Activated CD8-positive, alpha-beta memory T cell treated with anti-CD3 and anti-CD28 coated beads, Interleukin-2, amount 10 ng/mL, durations not matched to agents 7 days and 5 days (primary cell): ENCODE measurements at regions not wholly inside any gene's neighbourhood (a gene's known extent, or its start where the extent isn't known, plus 50 kb on each side); places are given as distances from the start of the nearest gene placed in this dataset.
"Not testable (repeated sequence)": the region's sequence is repeated elsewhere in the genome, so short reads cannot be mapped to it uniquely, and the experiment has no call there.

Source experiments
- ATAC-seq: fragments of 150-1000 bp; cut with Tn5 transposase; one replicate; pipeline ENCODE4 v1.10.0; 2021; ENCODE audit warnings: moderate library complexity
- CTCF ChIA-PET: fragments of 350-600 bp; sonication (Branson Sonifier 250); formaldehyde crosslinking; loops from one replicate; lab custom pipeline; 2021; ENCODE audit warnings: antibody characterized with exemption; lab: Charles Lee
- DNase-seq: peaks from one replicate; pipeline ENCODE4 v3.0.0-alpha.2; 2020
- H3K27ac Mint-ChIP-seq: one replicate; pipeline ENCODE4 v1.8.0; 2021; ENCODE audit warnings: mild to moderate bottlenecking, mixed read lengths
- H3K27me3 Mint-ChIP-seq: one replicate; pipeline ENCODE4 v1.8.0; 2021; ENCODE audit warnings: mixed read lengths
- H3K36me3 Mint-ChIP-seq: one replicate; pipeline ENCODE4 v1.8.0; 2021; ENCODE audit warnings: mild to moderate bottlenecking, mixed read lengths
- H3K4me1 Mint-ChIP-seq: one replicate; pipeline ENCODE4 v1.8.0; 2021; ENCODE audit warnings: mixed read lengths
- H3K4me3 Mint-ChIP-seq: one replicate; pipeline ENCODE4 v1.8.0; 2021; ENCODE audit warnings: mild to moderate bottlenecking, moderate library complexity, mixed read lengths
- H3K9me3 Mint-ChIP-seq: one replicate; pipeline ENCODE4 v1.8.0; 2022; ENCODE audit warnings: low read depth, mixed read lengths

GRCh38 chr15:94855409-94856266, 624.3 kb downstream of the MCTP2 start:
- no peaks in the 10 kb centered on the region for H3K4me1 Mint-ChIP-seq
- ATAC-seq (no peak), DNase-seq (no peak)
- H3K9me3 Mint-ChIP-seq = peaks cover 2% of the 10 kb centered on the region
- CTCF ChIA-PET = no interaction called here
- H3K27me3 Mint-ChIP-seq = no peaks in the 10 kb centered on the region
- H3K4me3 Mint-ChIP-seq = no peak overlapping the region
- H3K36me3 Mint-ChIP-seq = no peaks in the 10 kb centered on the region
- H3K27ac Mint-ChIP-seq = no peak overlapping the region

GRCh38 chr15:94856267-94856854, 625.0 kb downstream of the MCTP2 start:
- DNase-seq (no peak), ATAC-seq (no peak)
- CTCF ChIA-PET = no interaction called here
- Mint-ChIP-seq H3K27me3 (no peaks in the 10 kb centered on the region), H3K9me3 (peaks cover 2% of the 10 kb centered on the region), H3K36me3 (no peaks in the 10 kb centered on the region), H3K4me1 (no peaks in the 10 kb centered on the region), H3K27ac (no peak overlapping the region), H3K4me3 (no peak overlapping the region)

- H3K4me1 Mint-ChIP-seq = no peaks in the 10 kb centered on the region
- DNase-seq (no peak), ATAC-seq (no peak)
- CTCF ChIA-PET = no interaction called here
- H3K27me3 Mint-ChIP-seq = no peaks in the 10 kb centered on the region
- peaks cover 2% of the 10 kb centered on the region for H3K9me3 Mint-ChIP-seq
- H3K27ac Mint-ChIP-seq = no peak overlapping the region
- no peaks in the 10 kb centered on the region for H3K36me3 Mint-ChIP-seq
- H3K4me3 Mint-ChIP-seq = no peak overlapping the region
Measured at GRCh38 chr15:94857466-94857865, 626.1 kb downstream of the MCTP2 start.

DNA sequence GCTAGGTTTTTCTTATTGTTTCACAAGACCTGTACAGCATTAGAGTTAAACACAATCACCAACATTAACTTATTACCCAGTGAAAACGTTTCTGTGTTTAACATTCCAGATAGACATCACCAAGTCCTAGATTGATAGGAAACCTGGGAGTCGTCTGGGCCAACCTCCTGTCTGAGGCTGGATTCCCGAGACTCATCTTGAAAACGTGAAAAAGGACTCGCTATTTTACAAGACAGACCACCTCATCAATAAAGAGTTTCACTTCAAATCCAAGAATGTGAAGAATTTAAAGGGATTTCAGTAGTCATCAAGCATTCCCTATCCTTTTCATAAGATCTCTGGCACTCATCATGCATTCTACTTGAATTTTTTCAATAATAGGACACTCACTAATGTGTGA, 626.6 kb downstream of the MCTP2 start:
- Mint-ChIP-seq H3K4me3 (no peak overlapping the region), H3K9me3 (peaks cover 2% of the 10 kb centered on the region), H3K27ac (no peak overlapping the region), H3K4me1 (no peaks in the 10 kb centered on the region), H3K27me3 (no peaks in the 10 kb centered on the region), H3K36me3 (no peaks in the 10 kb centered on the region)
- no peak for DNase-seq
- CTCF ChIA-PET = no interaction called here
- ATAC-seq = no peak

- no peaks in the 10 kb centered on the region for H3K4me1 Mint-ChIP-seq
- CTCF ChIA-PET = no interaction called here
- no peak overlapping the region for H3K4me3 Mint-ChIP-seq
- ATAC-seq (no peak), DNase-seq (no peak)
- H3K36me3 Mint-ChIP-seq = no peaks in the 10 kb centered on the region
- no peak overlapping the region for H3K27ac Mint-ChIP-seq
- H3K27me3 Mint-ChIP-seq = no peaks in the 10 kb centered on the region
- peaks cover 2% of the 10 kb centered on the region for H3K9me3 Mint-ChIP-seq
Measured at GRCh38 chr15:94858449-94858848, 627.1 kb downstream of the MCTP2 start.

DNA sequence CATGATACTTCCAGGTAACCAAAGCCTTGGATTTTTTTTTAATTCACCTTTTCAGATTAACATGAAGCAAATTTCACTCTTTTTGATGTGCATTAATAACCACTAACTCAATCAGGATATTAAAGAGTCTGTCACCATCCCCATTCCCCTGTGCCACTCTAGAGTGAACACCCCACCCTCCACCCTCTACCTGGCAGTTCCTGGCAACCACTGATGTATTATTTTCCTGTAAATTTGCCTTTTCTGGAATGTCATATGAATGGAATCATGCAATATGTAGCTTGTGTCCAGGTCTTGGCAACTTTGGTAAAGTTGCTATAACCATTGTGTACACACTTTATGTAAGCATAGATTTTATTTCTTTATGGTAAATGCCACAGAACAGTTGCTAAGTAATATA, 627.6 kb downstream of the MCTP2 start:
- H3K27ac Mint-ChIP-seq = no peak overlapping the region
- no peak for DNase-seq
- CTCF ChIA-PET = no interaction called here
- H3K36me3 Mint-ChIP-seq = no peaks in the 10 kb centered on the region
- ATAC-seq = no peak
- peaks cover 2% of the 10 kb centered on the region for H3K9me3 Mint-ChIP-seq
- H3K4me3 Mint-ChIP-seq = no peak overlapping the region
- H3K27me3 Mint-ChIP-seq = no peaks in the 10 kb centered on the region
- no peaks in the 10 kb centered on the region for H3K4me1 Mint-ChIP-seq

GRCh38 chr15:94864600-94864999, 633.2 kb downstream of the MCTP2 start:
- DNase-seq (no peak), ATAC-seq (no peak)
- Mint-ChIP-seq H3K27me3 (no peaks in the 10 kb centered on the region), H3K36me3 (no peaks in the 10 kb centered on the region), H3K4me3 (no peak overlapping the region), H3K9me3 (no peaks in the 10 kb centered on the region), H3K4me1 (no peaks in the 10 kb centered on the region), H3K27ac (no peak overlapping the region)
- CTCF ChIA-PET = no interaction called here

- CTCF ChIA-PET = not testable (repeated sequence)
Measured at GRCh38 chr15:94868265-94868664, 636.9 kb downstream of the MCTP2 start.

DNA sequence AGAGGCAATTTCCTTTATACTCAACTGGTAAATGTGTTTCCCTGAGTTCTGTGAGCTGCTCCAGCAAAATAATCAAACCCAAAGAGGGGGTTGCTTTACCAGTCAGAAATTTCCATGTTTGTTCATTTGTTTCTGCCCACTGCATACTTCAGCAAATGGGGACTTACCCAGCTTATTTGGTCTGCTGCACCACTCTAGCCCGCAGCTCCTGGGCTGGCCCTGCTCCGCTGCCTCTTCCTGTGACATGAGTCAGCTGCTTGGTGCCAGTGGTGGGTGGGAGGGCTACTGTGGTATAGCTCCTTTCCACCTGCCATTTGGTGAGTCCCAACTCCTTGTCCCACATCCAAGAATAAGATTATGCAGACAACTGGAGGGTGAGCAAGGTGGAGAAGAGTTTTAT, 644.2 kb downstream of the MCTP2 start:
- H3K9me3 Mint-ChIP-seq = peaks cover 3% of the 10 kb centered on the region
- H3K4me1 Mint-ChIP-seq = no peaks in the 10 kb centered on the region
- no peaks in the 10 kb centered on the region for H3K36me3 Mint-ChIP-seq
- no peak overlapping the region for H3K4me3 Mint-ChIP-seq
- CTCF ChIA-PET = no interaction called here
- DNase-seq (no peak), ATAC-seq (no peak)
- no peaks in the 10 kb centered on the region for H3K27me3 Mint-ChIP-seq
- no peak overlapping the region for H3K27ac Mint-ChIP-seq

More at GRCh38 chr15:94868265-94868664, 636.9 kb downstream of the MCTP2 start:
- H3K36me3 Mint-ChIP-seq, DNase-seq, H3K4me3 Mint-ChIP-seq, H3K27ac Mint-ChIP-seq, H3K4me1 Mint-ChIP-seq, ATAC-seq, H3K9me3 Mint-ChIP-seq, H3K27me3 Mint-ChIP-seq: not testable (repeated sequence)

- H3K4me3 Mint-ChIP-seq = no peak overlapping the region
- H3K9me3 Mint-ChIP-seq = peaks cover 3% of the 10 kb centered on the region
- H3K4me1 Mint-ChIP-seq = no peaks in the 10 kb centered on the region
- H3K27ac Mint-ChIP-seq = no peak overlapping the region
- no peak for DNase-seq
- no peaks in the 10 kb centered on the region for H3K36me3 Mint-ChIP-seq
- CTCF ChIA-PET = no interaction called here
- ATAC-seq = no peak
- no peaks in the 10 kb centered on the region for H3K27me3 Mint-ChIP-seq
Measured at GRCh38 chr15:94877833-94878232, 646.5 kb downstream of the MCTP2 start.

DNA sequence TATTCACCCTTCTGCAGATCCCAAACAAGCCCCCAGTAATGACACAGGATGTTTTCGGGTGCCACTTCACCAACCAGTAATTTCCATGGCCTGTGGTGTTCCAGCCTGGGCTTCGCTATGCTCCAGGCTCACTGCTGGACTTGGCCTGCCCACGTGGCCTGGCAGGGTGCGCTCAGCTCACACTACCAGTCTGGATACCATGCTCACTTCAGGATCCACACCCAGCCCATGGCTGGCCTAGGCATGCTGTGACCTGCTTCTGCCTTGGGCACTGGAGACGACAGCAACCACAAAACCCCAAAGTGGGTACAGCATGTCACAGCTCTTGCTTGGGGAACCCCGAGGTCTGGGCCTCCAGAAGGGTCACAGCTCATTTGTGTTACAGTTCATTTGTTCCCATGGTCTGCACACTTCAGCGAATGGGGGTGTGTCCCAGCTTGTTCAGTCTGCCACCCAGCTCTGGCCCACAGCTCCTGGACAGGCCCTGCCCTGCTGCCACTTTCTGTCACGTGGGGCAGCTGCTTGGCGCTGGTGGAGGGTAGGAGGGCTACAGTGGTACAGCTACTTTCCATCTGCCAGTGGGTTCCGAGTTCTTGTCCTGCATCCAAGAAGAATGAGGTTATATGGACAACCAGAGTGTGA, 650.8 kb downstream of the MCTP2 start:
- Mint-ChIP-seq H3K4me1 (no peaks in the 10 kb centered on the region), H3K4me3 (no peak overlapping the region), H3K9me3 (peaks cover 3% of the 10 kb centered on the region), H3K27ac (no peak overlapping the region), H3K36me3 (no peaks in the 10 kb centered on the region), H3K27me3 (no peaks in the 10 kb centered on the region)
- DNase-seq (no peak), ATAC-seq (no peak)
- CTCF ChIA-PET = no interaction called here

DNA sequence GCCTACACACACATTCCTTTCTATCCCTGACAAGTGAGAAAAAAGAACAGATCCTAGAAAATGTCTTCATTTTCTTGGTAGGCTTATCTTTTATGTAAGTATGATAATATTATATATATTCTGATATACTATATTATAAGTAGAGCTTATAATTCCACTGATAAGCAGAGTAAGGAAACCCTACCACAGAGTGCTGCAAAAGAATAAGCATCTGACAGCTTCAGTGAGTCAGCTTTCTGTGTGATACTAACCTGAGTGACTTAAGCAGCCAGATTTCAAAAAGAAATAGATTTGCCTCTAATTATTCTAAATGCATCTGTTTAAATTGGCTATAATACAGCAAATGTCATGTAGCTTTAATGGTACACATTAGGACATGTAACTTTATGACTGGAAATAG, 656.0 kb downstream of the MCTP2 start:
- ATAC-seq (no peak), DNase-seq (no peak)
- Mint-ChIP-seq H3K9me3 (peaks cover 2% of the 10 kb centered on the region), H3K27ac (no peak overlapping the region), H3K4me3 (no peak overlapping the region), H3K27me3 (no peaks in the 10 kb centered on the region), H3K36me3 (no peaks in the 10 kb centered on the region), H3K4me1 (no peaks in the 10 kb centered on the region)
- CTCF ChIA-PET = no interaction called here

DNA sequence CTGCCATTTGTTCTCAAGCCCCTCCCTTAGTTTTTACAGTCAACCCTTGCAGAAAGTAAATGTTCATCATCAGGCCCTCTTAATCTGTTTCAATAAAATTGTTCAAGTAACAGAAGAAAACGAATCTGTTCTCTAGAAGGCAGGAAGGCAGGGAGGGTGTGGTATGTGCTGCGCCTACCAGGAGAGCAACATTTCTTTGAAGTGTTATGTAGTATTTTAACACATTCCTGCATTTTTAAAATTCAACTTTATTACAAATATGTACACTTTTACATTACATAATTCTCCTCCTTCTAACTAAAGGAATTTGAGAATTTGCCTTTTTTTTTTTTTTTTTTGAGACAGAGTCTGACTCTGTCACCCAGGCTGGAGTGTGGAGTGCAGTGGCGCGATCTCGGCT, 657.8 kb downstream of the MCTP2 start:
- Mint-ChIP-seq H3K9me3 (peaks cover 2% of the 10 kb centered on the region), H3K4me1 (no peaks in the 10 kb centered on the region), H3K36me3 (no peaks in the 10 kb centered on the region), H3K27me3 (no peaks in the 10 kb centered on the region), H3K27ac (no peak overlapping the region), H3K4me3 (no peak overlapping the region)
- CTCF ChIA-PET = no interaction called here
- DNase-seq = no peak
- ATAC-seq = no peak

DNA sequence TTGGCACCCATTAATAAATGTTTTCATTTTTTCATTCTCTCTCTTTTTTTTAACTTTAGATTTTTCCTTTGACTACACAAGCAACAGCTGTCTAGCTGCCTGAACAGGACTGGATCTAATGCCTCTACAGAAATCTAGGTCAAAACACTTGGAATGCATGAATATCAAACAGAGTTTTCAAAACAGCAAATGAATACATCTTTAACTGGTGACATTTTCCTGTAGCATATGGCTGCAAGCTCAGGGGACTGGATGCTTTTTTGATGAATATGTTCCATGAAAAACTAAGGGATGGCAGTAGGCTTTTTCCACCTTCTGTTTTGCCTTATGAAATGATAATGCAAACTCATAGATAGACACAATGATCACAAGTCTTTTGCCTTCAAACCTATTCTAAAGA, 661.7 kb downstream of the MCTP2 start:
- CTCF ChIA-PET = no interaction called here
- H3K4me1 Mint-ChIP-seq = no peaks in the 10 kb centered on the region
- no peaks in the 10 kb centered on the region for H3K36me3 Mint-ChIP-seq
- H3K4me3 Mint-ChIP-seq = no peak overlapping the region
- H3K27me3 Mint-ChIP-seq = no peaks in the 10 kb centered on the region
- H3K9me3 Mint-ChIP-seq = peaks cover 2% of the 10 kb centered on the region
- H3K27ac Mint-ChIP-seq = no peak overlapping the region
- DNase-seq (no peak), ATAC-seq (no peak)
